Hematopoietic multipotent progenitor cell treated with erythropoietin and hydrocortisone succinate and interleukin-3 and kit ligand, for 6 days (in vitro differentiated cells): ENCODE measurements at regions not wholly inside any gene's neighbourhood (a gene's known extent, or its start where the extent isn't known, plus 50 kb on each side); places are given as distances from the start of the nearest gene placed in this dataset.

Experiments
- DNase-seq: peaks from one replicate; pipeline ENCODE4 v3.0.0-alpha.2; 2015

GRCh38 chr3:135490219-135490915 is 475.2 kb upstream of the PPP2R3A start:
- DNase-seq: no peak

DNA sequence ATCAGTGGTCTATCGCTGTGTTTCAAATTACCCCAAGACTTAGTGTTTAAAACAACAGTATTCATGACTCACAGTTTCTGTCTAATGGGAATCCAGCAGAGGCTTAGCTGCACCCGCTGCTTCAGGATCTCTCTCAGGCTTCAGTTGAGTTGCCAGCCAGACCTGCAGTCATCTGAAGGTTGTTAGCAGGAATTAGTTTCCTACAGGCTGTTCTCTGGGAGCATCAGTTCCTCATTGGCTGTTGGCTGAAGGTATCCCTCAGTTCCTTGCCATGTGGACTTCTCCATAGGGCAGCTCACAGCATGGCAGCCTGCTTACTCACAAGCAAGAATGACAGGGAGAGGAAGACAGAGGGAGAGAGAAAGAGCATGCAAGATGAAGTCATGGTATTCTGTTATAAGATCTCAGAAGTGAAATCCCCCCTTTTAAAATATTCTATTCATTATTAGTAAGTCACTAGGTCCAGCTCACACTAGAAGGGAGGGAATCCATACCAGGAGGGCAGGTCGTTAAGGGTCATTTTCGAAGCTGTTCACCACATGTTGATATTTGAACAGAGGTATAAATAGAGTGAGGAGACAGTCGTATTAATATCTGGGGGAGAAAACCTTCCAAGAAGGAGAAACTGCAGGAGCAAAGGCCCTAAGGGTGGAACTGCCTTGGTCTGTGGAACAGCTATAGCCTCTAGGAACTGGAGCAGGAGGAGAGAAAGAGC is 473.9 kb upstream of the PPP2R3A start:
- no peak for DNase-seq

DNA sequence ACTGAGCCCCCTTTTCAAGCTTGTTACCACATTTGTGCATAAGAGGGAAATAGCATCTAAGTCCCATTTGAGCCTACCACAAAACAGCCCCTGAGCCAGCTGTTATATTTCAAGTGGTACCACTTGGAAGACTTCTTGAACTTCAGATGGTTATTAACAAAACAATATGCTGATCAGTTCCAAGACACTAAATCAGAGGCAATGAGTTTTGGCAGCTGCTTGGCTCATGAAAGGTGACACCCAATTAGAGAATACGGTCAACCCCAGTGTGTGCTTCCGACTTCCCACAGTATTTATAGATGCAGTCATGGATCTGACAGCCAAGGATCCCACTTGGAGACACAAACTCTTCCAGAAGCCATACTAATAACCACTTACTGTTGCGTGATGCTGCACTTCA is 469.6 kb upstream of the PPP2R3A start:
- DNase-seq: no peak

DNA sequence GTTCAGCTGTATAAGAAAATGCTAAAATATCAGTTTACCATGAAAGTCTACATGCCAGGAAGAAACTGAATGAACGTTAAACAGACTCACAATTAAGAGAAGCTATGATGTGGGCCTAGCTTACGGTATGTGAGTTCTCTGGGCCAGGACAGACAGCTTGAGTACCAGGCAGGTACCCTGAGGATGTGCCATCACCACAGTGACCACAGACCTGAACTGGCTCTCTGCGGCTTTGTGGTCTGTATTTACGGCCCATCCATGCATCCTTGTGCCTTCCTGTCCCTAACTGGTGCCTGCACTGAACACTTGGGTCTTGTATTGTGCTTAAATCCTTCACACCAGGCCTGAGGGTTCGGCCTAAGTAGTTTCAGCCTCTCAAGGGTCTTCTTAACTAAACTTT is 467.5 kb upstream of the PPP2R3A start:
- no peak for DNase-seq

- DNase-seq: no peak
Observed at GRCh38 chr3:135499426-135499825, 466.1 kb upstream of the PPP2R3A start.

DNA sequence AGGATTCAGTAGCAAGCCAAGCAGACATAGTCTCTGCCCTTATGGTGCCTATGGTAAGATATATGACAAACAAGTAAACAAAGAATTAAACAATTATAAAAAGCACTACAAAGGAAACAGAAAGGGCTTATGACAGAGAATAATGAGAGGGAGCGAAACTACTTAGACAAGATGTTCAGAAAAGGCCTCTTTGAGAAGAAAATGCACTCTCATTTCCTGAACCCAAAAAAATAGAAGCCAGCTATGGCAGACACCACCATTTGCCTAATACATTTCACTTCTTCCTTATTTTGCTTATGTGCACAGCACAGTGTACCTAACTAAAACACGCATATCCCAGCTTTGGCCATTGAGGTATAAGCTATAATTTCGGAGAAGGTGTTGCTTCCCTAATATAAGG is 465.5 kb upstream of the PPP2R3A start:
- DNase-seq: peak; percentile 8

- DNase-seq: no peak
Observed at GRCh38 chr3:135503065-135503759, 462.3 kb upstream of the PPP2R3A start.

DNA sequence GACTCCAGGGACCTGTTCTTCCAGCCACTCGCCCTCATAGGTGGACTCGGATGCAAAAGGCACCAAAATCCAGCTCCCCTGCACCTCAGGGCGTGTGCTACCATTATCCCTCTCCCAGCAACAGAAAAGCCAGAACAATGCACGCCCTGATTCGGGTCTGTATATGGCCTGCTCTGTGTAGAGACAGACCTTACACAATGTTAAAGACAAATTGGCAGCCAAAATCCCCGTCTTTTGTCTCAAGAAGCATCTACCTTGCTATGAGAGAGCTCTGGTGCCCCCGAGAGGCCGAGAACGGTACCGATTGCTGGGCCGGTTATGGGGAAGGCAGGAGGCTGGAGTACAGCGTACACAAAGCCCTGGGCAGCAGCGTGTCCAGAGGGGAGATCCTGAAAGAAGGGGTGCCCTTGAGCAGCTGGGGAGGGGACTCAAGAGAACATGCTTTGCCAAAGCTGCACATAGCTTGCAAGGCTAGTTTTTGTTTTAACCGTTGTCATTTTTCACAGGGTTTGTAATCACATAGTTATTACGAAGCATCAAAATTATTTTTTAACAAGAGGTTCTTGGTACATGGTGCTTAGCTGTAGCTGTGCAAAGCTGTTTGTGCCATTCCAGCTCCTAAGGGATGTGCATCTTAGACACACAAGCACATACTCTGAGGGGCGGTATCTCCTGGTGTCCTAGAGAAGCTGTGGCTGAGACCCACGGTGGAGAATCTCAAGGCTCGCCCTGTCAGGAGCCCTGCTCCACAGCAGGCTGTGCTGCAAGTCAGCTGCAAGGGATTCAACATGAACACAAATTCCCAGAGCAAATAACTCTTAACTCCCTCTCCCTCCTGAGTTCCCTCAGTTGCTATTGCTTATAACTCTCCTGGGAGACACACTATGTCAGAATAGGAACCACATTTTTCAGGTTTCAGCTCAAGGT is 461.5 kb upstream of the PPP2R3A start:
- DNase-seq: peak; percentile 73

GRCh38 chr3:135513106-135514059 is 452.1 kb upstream of the PPP2R3A start:
- DNase-seq: peak; percentile 52

DNA sequence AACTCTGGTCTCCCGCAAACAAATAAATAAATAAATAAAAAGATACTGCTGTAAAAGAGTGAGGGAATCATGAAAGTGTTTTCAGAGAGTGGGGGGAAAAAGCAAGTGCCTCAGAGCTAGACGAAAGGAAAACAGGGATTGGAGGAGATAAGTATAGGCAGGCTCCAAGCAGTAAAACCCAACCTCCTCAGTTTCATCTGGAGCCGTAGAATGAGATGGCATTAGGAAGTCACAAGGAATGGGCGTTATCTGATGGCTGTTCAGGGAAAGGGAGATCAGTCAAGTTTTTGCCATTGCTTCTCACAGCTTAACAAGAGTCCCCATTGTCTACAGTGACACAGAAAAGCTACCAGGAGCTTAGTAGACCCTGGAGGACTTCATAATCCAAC is 451.5 kb upstream of the PPP2R3A start:
- DNase-seq: no peak

DNA sequence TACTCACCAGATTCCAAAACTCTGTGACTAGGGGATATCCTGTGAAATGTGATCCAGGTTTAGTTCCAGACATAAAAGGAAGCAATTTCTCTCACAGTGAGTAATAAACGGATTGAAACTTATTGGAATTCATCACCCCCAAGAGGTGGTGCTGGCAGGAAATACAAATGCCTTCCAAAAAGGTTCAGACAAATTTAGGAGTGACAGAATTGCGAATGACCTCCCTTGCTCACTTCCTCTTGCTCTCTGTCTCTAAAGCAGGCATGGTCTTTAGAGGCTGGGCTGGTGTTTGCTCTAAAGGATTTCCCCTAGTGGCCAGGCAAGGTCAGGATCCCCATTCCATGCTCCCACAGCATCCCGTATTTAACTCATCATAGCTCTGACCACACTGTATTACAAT is 449.4 kb upstream of the PPP2R3A start:
- DNase-seq: no peak

DNA sequence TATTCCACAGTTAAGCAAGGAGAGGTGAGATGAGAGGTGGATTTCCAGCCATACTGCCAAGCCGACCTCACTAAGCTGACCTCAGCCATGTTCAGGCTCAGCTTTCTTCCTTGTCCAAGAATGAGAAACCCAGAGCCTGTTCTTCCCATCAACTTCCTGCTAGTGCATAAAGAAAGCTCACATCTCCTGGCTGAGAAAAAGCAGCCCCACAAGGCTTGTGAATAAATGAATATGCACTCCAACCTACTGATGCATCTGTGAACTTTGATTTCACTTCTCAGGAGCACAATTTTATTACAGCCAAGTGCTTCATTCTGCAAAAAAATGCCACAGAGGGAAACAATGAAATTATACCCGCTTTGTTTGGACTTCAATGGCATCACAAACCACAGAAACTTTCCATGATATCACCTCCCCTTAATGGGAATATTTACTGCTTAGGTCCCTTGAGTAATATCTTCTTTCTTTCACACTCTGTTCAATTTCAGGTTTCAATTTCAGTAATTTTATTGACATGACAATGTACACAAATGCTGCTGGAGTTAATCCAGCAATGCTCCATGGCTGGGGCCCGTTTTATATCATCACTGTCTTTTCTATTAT is 437.0 kb upstream of the PPP2R3A start:
- DNase-seq: no peak

DNA sequence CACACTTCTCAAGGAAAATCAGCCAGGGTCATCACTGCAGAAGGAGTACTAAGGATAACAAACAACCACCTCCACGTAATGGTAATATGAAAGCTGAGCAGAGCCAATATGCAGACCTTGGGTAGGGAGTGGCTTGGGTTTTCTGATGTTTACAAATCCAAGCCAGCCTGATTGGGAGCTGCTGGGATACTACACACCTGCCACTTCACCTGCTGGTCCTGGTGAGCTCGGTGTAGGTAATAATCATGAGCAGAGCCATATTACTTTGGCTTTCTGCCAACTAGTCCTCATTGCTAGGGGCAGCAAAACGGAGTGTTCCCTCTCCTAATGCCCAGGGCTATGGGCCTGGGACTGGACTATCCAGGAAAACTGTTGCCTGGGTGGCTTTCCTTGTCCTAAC is 433.5 kb upstream of the PPP2R3A start:
- no peak for DNase-seq

- no peak for DNase-seq
Observed at GRCh38 chr3:135538123-135538522, 427.4 kb upstream of the PPP2R3A start.

DNA sequence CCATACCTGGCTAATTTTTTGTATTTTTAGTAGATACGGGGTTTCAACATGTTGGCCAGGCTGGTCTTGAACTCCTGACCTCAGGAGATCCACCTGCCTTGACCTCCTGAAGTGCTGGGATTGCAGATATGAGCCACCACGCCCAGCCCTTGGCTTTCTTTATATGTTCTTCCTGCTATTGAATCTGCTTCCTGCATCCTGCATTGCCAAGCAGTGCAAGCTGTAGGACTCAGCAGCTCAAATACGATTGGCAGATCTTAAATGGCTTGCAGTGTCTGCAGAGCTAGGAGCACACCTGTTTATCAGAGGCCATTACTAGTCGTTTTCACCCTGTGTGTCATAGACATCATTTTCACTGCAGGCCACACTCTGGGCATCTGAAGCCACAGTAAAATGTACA is 426.2 kb upstream of the PPP2R3A start:
- no peak for DNase-seq

DNA sequence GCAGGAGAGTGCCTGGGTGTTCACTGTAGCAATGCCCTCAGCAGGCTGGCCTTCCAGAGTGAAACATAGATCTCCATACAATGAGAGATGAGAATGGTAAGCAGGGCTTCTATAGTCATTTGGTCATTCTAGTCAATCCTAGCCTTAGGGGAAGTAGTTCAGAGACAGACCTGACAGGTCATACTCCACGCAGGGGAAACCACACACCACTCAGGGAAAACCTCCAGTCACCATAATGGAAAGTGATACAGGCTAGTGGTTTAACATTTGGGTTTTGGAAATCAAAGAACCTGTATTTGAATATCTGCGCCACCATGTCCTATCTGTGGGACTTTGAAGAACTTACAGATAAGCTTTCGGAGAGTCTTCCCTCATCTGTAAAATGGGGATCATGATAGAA is 425.7 kb upstream of the PPP2R3A start:
- no peak for DNase-seq

DNA sequence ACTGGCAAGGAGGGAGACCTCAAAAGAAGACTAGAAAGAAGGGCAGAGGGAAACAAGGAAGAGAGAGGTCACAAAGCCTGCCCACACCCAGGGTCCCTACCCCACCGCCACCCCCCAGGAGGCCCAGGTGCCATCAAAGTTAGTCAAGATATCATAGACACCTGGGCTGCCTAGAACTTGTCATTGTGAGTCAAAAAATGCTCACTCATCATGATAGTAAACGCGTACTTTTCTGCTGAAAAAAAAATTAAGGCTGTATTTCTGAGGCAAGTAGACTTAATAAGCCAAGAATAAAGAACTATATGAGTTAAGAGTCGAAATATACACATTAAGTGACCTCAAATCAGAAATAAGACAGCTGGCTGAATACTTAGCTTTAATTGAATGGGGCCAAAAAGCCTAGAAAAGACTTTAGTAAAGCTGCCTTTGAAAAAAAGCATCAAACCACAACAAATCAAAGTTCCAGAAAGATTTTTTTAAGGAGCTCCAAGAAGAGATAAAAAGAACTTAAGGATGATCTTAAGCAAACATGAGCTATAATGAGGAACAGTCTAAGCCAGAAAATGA is 415.5 kb upstream of the PPP2R3A start:
- DNase-seq: no peak

DNA sequence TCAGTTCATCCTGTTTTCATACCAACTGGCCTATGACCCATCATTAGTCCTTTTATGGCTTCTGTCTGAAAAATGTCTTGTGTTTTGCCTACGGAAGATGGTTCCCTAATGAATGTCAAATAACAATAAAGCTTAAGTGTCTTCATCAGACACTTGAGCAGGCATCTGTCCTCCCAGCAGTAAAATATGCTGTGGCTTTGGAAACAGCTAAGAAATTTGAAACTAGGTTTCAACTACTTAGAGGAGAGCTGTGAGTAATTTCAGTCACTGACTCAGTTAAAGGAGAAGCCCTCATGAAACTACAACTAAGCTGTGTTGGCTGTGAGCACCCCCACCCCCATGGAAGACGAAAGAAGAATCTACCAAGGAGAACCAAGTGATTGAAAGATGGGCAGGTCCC is 409.4 kb upstream of the PPP2R3A start:
- DNase-seq: no peak

DNA sequence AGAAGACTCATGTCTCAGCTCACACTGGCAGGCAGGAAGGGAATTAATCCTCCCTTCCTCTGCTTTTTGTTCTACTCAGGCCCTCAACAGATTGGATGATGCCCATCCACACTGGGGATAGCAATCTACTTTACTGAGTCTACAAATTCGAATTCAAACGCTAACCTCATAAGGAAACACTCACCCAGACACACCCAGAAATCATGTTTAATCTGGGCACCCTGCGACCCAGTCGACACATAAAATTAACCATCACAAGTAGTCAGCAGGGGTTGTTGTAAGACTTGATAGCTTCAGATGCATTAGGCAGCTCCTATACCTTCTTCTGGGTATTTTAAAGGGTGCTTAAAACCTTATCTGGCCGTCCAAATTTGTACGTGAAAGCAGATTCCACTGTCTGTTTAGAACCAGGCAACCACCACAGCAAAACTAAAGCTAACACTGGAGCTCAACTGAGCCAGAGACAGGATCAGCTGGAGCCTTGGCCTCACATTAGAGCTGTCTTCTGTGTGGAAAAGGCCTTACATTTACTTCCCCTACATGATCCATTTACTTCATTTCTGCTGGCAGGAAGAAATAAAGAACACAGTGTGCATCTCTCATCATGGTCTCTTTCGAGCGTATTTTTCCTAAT is 407.3 kb upstream of the PPP2R3A start:
- DNase-seq: no peak

- DNase-seq: no peak
Observed at GRCh38 chr3:135558906-135559305, 406.6 kb upstream of the PPP2R3A start.

- DNase-seq: no peak
Observed at GRCh38 chr3:135559802-135560201, 405.7 kb upstream of the PPP2R3A start.
